ENCODE measurements at regions not wholly inside any gene's neighbourhood (a gene's known extent, or its start where the extent isn't known, plus 50 kb on each side); places are given as distances from the start of the nearest gene placed in this dataset.

- TF ChIP-seq CTCF (IDR thresholded peaks at IDR 0.05) = no peak
- H3K36me3 ChIP-seq = no peaks in the 10 kb centered on the region
- no peaks in the 10 kb centered on the region for H3K27me3 ChIP-seq
- intact Hi-C loops (cut with DNase I; ENCODE audit: low total_unique reads) = no loop called here
- no peak for DNase-seq
- no peak overlapping the region for H3K27ac ChIP-seq
- no peaks in the 10 kb centered on the region for H3K4me1 ChIP-seq
- H3K9me3 ChIP-seq = no peaks in the 10 kb centered on the region
- H3K4me3 ChIP-seq = no peak overlapping the region
Measured at GRCh38 chr3:106263546-106263945, 394.7 kb upstream of the CBLB start.

- Histone ChIP-seq H3K27ac (no peak overlapping the region), H3K4me1 (no peaks in the 10 kb centered on the region), H3K4me3 (no peak overlapping the region), H3K27me3 (no peaks in the 10 kb centered on the region), H3K9me3 (no peaks in the 10 kb centered on the region), H3K36me3 (no peaks in the 10 kb centered on the region)
- TF ChIP-seq POLR2A (IDR thresholded peaks at IDR 0.05) = no peak
- no peak for TF ChIP-seq CTCF (IDR thresholded peaks at IDR 0.05)
- DNase-seq = no peak
- intact Hi-C loops (cut with DNase I; ENCODE audit: low total_unique reads) = no loop called here
Measured at GRCh38 chr3:106265704-106266103, 396.9 kb upstream of the CBLB start.

- no peaks in the 10 kb centered on the region for H3K27me3 ChIP-seq
- no peaks in the 10 kb centered on the region for H3K36me3 ChIP-seq
- no peak for DNase-seq
- H3K9me3 ChIP-seq = no peaks in the 10 kb centered on the region
- no peak overlapping the region for H3K4me3 ChIP-seq
- intact Hi-C loops (cut with DNase I; ENCODE audit: low total_unique reads) = no loop called here
- H3K4me1 ChIP-seq = no peaks in the 10 kb centered on the region
- TF ChIP-seq POLR2A (IDR thresholded peaks at IDR 0.05) (no peak), CTCF (IDR thresholded peaks at IDR 0.05) (no peak)
- H3K27ac ChIP-seq = no peak overlapping the region
Measured at GRCh38 chr3:106268696-106269095, 399.9 kb upstream of the CBLB start.

GRCh38 chr3:106272302-106272701 is 403.5 kb upstream of the CBLB start:
- no peaks in the 10 kb centered on the region for H3K4me1 ChIP-seq
- no peaks in the 10 kb centered on the region for H3K27me3 ChIP-seq
- DNase-seq = no peak
- H3K4me3 ChIP-seq = no peak overlapping the region
- no peaks in the 10 kb centered on the region for H3K9me3 ChIP-seq
- H3K27ac ChIP-seq = no peak overlapping the region
- TF ChIP-seq CTCF (IDR thresholded peaks at IDR 0.05) (no peak), POLR2A (IDR thresholded peaks at IDR 0.05) (no peak)
- intact Hi-C loops (cut with DNase I; ENCODE audit: low total_unique reads) = no loop called here
- no peaks in the 10 kb centered on the region for H3K36me3 ChIP-seq

GRCh38 chr3:106275592-106275991 is 406.8 kb upstream of the CBLB start:
- DNase-seq = no peak
- Histone ChIP-seq H3K4me1 (no peaks in the 10 kb centered on the region), H3K9me3 (no peaks in the 10 kb centered on the region), H3K36me3 (no peaks in the 10 kb centered on the region), H3K27me3 (no peaks in the 10 kb centered on the region), H3K4me3 (no peak overlapping the region), H3K27ac (no peak overlapping the region)
- no peak for TF ChIP-seq CTCF (IDR thresholded peaks at IDR 0.05)
- TF ChIP-seq POLR2A (IDR thresholded peaks at IDR 0.05) = no peak
- intact Hi-C loops (cut with DNase I; ENCODE audit: low total_unique reads) = no loop called here

Measured in uterus (tissue), 3 donors.